ENCODE measurements at regions not wholly inside any gene's neighbourhood (a gene's known extent, or its start where the extent isn't known, plus 50 kb on each side); places are given as distances from the start of the nearest gene placed in this dataset.

DNA sequence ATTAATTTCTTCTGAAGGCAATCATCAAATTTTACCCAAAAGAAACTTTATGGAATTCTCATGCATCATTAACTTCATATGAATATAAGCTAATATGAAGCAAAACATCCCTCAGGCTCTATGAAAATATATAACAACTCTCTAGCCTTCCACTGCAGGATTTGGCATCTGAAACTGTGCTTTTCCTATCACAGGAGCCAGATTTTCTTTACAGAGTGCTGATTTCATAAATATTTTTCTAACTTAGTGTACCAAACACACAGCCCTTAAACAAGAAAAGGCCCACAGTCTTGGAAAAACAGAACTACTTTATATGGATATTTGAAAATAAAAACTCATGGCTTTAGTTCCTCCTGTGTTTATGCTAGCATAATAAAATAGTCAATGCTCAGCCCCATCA lies 559.5 kb upstream of the CHRM3 start:
- TF ChIP-seq, protein P1, sequence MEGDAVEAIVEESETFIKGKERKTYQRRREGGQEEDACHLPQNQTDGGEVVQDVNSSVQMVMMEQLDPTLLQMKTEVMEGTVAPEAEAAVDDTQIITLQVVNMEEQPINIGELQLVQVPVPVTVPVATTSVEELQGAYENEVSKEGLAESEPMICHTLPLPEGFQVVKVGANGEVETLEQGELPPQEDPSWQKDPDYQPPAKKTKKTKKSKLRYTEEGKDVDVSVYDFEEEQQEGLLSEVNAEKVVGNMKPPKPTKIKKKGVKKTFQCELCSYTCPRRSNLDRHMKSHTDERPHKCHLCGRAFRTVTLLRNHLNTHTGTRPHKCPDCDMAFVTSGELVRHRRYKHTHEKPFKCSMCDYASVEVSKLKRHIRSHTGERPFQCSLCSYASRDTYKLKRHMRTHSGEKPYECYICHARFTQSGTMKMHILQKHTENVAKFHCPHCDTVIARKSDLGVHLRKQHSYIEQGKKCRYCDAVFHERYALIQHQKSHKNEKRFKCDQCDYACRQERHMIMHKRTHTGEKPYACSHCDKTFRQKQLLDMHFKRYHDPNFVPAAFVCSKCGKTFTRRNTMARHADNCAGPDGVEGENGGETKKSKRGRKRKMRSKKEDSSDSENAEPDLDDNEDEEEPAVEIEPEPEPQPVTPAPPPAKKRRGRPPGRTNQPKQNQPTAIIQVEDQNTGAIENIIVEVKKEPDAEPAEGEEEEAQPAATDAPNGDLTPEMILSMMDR (IDR thresholded peaks at IDR 0.05; ENCODE audit: insufficient read depth, low read depth, low read length): no peak
- TF ChIP-seq EZH2 (IDR thresholded peaks at IDR 0.05; ENCODE audit: insufficient read depth, low read length): no peak

Data from astrocyte (in vitro differentiated cells and primary cell).